ENCODE measurements at regions not wholly inside any gene's neighbourhood (a gene's known extent, or its start where the extent isn't known, plus 50 kb on each side); places are given as distances from the start of the nearest gene placed in this dataset.

DNA sequence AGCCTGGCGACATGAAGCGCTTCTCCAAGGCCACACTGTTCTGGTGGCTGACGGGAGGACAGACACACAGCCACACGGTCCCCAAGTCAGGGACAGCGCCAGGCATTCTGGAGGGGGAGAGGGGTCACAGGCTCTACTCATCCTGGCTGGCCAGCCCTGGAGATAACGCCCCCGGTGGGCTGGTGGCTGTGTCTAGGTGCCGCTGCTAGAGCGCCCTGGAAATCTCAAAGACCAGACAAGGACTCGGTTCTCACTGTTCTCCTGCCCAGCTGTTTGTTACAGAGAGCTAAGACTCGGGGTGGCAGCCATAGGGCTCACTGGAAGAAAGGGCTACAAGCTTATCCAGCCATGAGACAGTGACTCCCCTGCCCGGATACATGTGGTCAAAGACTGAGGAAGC, 72.0 kb downstream of the KCNF1 start:
- H3K9me3 ChIP-seq (ENCODE audit: control insufficient read depth, low read length): no peaks in the 10 kb centered on the region
- no peak for TF ChIP-seq CTCF (IDR thresholded peaks at IDR 0.05)
- H3K4me2 ChIP-seq (ENCODE audit: low read length): no peak overlapping the region
- no peaks in the 10 kb centered on the region for H3K4me1 ChIP-seq
- H3K79me2 ChIP-seq: no peaks in the 10 kb centered on the region
- no peak overlapping the region for H2AFZ ChIP-seq
- no peak overlapping the region for H3K4me3 ChIP-seq (ENCODE audit: low read depth, low read length)
- no peaks in the 10 kb centered on the region for H3K36me3 ChIP-seq (ENCODE audit: control insufficient read depth, insufficient read depth, low read length)
- no peak overlapping the region for H3K27ac ChIP-seq
- H3K9ac ChIP-seq: no peak overlapping the region
- no peaks in the 10 kb centered on the region for H3K27me3 ChIP-seq (ENCODE audit: control insufficient read depth, insufficient read depth, low read length)

DNA sequence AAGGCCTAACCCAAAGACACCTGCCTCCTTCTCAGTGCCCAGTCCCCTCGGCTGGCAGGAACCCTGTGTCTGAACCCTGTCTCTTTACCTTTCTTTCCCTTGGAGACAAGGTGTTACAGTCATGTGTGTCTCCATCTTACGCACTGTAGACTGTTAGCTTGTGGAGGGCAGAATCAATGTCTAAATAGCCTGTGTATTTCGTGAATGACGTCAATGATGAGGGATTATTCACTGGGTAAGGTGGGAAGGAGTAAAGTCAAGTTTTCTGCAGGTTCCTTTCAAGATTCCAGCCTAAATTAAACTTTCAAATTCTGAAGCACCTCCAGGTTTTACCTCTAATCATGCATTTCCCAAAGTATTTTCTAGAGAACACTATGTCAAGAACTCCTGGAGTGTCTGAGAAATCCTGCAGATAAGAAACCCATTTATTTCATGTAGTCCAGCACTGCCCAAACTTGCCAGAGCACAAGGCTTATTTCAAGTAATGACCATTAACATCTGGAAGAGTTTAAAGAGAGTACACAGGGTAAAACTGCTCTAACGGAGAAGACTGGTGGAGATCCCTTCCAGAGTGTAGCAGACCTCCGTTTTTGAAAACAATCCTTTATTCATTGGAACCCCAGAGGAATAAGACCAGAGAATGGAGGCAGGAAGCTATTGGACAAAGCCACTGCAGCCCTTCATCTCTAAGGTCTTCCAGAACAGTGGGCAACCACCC, 72.8 kb downstream of the KCNF1 start:
- TF ChIP-seq CTCF (IDR thresholded peaks at IDR 0.05): no peak
- Histone ChIP-seq H3K79me2 (no peaks in the 10 kb centered on the region), H2AFZ (no peak overlapping the region), H3K27ac (no peak overlapping the region), H3K4me3 (ENCODE audit: low read depth, low read length) (no peak overlapping the region), H3K4me2 (ENCODE audit: low read length) (no peak overlapping the region), H3K36me3 (ENCODE audit: control insufficient read depth, insufficient read depth, low read length) (no peaks in the 10 kb centered on the region), H3K9ac (no peak overlapping the region), H3K9me3 (ENCODE audit: control insufficient read depth, low read length) (no peaks in the 10 kb centered on the region), H3K4me1 (no peaks in the 10 kb centered on the region), H3K27me3 (ENCODE audit: control insufficient read depth, insufficient read depth, low read length) (no peaks in the 10 kb centered on the region)

DNA sequence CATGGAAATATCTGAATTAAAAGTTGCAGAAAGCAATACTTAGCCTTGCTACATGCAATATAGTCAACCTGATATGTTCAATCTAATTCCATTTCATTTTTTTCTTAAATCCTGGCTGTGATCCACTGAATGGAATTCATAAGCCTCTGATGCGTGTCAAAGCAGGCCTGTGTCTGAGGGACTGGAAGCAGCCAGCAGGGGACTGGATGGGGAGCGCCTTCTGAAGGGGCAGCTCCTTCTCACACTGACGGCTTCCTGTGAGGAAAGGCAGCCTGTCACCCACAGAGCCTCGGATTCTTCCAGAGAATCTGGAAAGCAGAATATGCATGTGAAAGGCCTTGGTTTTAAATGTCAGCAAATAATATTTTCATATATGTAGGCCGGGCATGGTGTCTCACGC, 73.5 kb downstream of the KCNF1 start:
- H3K4me2 ChIP-seq (ENCODE audit: low read length): no peak overlapping the region
- H3K9me3 ChIP-seq (ENCODE audit: control insufficient read depth, low read length): no peaks in the 10 kb centered on the region
- no peak for TF ChIP-seq CTCF (IDR thresholded peaks at IDR 0.05)
- no peak overlapping the region for H3K27ac ChIP-seq
- no peak overlapping the region for H2AFZ ChIP-seq
- H3K4me1 ChIP-seq: no peaks in the 10 kb centered on the region
- no peak overlapping the region for H3K9ac ChIP-seq
- no peaks in the 10 kb centered on the region for H3K36me3 ChIP-seq (ENCODE audit: control insufficient read depth, insufficient read depth, low read length)
- no peaks in the 10 kb centered on the region for H3K27me3 ChIP-seq (ENCODE audit: control insufficient read depth, insufficient read depth, low read length)
- no peak overlapping the region for H3K4me3 ChIP-seq (ENCODE audit: low read depth, low read length)
- no peaks in the 10 kb centered on the region for H3K79me2 ChIP-seq

- Histone ChIP-seq H3K36me3 (ENCODE audit: control insufficient read depth, insufficient read depth, low read length) (no peaks in the 10 kb centered on the region), H3K4me2 (ENCODE audit: low read length) (no peak overlapping the region), H3K9me3 (ENCODE audit: control insufficient read depth, low read length) (no peaks in the 10 kb centered on the region), H3K4me3 (ENCODE audit: low read depth, low read length) (no peak overlapping the region), H2AFZ (no peak overlapping the region), H3K27me3 (ENCODE audit: control insufficient read depth, insufficient read depth, low read length) (no peaks in the 10 kb centered on the region), H3K27ac (no peak overlapping the region), H3K4me1 (no peaks in the 10 kb centered on the region), H3K9ac (no peak overlapping the region), H3K79me2 (no peaks in the 10 kb centered on the region)
- TF ChIP-seq CTCF (IDR thresholded peaks at IDR 0.05): no peak
Observed at GRCh38 chr2:10985901-10986535, 74.3 kb downstream of the KCNF1 start.

- Histone ChIP-seq H3K79me2 (no peaks in the 10 kb centered on the region), H3K4me1 (no peaks in the 10 kb centered on the region), H2AFZ (no peak overlapping the region), H3K27me3 (ENCODE audit: control insufficient read depth, insufficient read depth, low read length) (no peaks in the 10 kb centered on the region), H3K4me3 (ENCODE audit: low read depth, low read length) (no peak overlapping the region), H3K9me3 (ENCODE audit: control insufficient read depth, low read length) (no peaks in the 10 kb centered on the region), H3K27ac (no peak overlapping the region), H3K36me3 (ENCODE audit: control insufficient read depth, insufficient read depth, low read length) (no peaks in the 10 kb centered on the region), H3K9ac (no peak overlapping the region), H3K4me2 (ENCODE audit: low read length) (no peak overlapping the region)
- TF ChIP-seq CTCF (IDR thresholded peaks at IDR 0.05): no peak
Observed at GRCh38 chr2:10987439-10987838, 75.7 kb downstream of the KCNF1 start.
